COLO668 (cell line): ENCODE measurements at regions not wholly inside any gene's neighbourhood (a gene's known extent, or its start where the extent isn't known, plus 50 kb on each side); places are given as distances from the start of the nearest gene placed in this dataset.

ENCODE experiments used
- DNase-seq: peaks from one replicate; lab custom pipeline; 2025; ENCODE audit not compliant: unreplicated experiment; lab: John Stamatoyannopoulos, UW

DNA sequence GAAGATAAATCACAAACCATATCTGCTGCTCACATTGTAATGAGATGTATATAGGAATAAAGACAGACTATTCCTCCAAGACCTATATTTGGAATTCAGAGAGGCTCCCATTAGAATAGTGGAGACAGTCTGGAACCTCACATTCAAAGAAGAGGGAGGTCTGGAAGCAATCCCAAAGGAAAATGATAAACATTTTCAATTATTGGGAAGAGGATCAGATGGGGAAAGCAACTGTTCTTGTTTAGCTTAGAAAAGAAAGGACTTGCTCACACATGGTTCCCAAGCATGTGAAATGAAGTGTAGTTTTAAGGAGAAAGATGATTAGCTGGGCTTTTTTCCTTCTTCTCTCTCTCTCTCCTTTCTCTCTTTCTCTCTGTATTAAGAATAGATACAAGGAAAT is 193.0 kb upstream of the LMNTD1 start:
- no peak for DNase-seq

DNA sequence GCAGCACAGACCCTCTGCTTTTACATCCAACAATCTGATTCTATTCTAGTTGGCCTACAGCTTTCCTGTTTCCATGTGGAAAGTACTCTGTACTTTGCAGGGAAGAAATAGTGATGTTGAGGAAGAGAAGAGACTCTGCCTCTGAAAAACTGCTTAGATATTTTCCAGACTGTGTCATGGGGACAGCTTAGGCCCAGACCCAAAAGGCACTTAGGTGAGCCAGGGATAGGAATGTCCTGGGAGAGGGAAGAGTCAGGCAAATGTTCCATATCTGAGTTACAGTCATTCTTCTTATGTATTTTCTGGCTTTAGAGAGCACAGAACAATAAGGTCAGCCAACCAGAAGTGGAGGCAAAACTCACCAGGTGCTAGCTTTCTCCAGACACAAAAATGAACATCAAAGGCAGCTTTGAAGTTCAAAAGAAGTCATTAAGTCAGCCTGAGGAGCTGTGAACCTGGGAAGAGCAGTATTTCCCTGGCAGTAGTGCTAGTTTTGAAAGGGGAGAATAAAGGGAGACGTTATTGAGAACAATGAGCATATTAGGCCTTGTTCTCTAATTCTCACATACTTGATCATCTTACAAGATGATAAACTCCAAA is 199.7 kb upstream of the LMNTD1 start:
- DNase-seq = no peak

DNA sequence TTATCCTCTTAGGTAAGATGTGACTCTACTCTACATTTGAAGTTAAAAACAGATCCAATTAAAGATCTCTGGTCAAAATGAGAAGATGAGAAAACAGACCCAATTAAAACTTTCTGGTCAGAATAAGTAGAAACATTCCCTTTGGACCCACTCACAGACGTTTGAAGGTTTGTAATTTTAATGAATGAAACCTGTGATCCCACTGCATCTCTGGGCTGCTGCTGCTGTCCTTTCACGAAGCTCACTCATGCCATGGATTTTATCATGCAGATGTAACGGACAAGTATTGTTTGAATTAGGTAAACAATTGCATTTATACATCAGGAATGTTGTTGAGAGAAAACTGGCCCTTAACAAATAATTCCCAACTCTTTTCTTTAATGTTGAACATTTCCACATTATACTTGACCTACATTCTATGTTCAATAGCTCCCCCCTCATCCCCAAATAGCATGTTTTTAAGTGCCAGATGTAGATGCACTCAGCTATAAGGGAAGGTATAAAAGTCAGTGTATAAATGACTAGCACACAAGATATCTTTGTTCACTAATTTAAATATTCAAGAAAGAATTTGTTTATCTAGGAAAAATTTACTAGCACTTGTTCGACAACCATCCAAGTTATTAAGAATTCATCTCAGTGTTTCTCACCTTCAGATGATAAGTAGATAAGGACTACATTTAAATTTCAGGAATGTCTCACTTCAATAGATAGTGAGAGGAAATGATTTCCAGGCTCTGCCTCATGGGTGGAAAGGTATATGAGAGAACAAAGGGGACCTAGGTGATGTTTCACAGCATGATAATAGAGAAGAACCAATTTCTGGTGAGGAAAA is 202.3 kb upstream of the LMNTD1 start:
- no peak for DNase-seq

DNA sequence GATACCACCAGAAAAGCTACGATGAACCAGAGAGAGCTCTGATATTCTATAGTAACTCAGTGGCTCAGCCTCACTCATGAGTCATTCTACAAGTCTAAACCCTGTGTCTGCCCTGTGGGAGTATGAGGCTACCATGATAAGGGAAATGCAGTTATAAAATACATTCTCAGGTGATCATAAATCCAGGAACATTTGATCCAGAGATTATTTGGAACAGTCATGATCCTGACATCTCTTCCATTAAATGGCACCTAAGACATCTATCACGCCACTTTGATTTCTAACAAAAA is 202.6 kb upstream of the RASSF8 start:
- DNase-seq = no peak

DNA sequence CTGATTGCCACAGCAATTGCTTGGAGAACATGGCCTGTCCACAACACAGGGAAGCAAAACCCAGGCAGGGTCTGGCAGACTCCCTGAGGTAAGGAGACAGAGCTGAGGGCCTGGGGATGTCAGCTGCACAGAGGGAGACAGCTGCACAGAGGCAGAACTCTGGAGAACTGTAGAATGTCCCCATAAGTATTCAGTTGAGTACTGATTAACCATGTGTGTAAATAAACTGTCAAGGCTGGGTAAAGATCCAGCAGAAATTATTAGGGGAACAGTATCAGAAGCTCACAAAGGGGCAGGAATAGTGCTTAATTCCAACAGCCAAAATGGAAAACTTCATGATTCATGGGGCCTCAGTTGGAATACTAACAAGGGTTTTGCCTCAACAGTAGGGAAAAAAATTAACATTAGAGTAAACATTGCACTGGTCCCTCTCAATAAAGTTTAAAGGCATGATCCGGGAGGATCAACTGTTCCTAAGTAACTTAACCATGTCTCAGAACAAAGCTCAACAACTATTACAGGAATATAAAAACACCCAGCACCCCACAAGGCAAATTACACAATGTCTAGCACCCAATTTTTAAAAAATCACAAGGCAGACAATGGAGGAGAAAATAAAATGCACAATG is 201.3 kb upstream of the RASSF8 start:
- peak; percentile 7 for DNase-seq

DNA sequence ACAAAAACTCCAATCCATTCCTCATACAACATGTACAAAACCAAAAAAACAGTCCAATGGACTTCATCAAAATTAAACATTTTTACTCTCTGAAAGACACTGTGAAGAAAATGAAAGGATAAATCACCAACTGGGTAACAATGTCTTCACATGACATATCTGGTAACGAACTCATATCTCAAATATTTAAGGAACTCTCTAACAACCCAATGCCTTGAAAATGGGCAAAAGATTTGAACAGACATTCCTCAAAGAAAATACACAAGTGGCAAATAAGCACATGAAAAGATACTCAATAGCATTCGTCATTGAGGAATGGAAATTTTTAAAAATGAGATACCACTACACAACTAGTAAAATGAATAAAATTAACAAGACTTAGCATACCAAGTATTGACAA is 198.7 kb upstream of the RASSF8 start:
- no peak for DNase-seq

DNA sequence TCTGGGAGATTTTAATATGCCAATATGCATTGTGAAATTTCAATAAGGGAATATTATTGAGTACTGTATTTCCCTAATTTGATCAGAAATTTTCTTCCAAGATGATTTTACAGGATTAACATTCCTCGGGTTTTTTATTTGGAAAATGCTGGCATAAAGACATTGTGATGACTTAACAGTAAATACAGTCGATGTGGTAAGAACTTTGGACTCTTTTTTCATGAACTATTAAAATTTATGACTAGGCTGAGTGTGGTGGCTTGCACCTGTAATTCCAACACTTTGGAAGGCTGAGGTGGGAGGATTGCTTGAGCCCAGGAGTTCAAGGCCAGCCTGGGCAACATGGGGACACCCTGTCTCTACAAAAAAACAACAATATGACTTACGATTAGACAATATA is 197.1 kb upstream of the RASSF8 start:
- no peak for DNase-seq

DNA sequence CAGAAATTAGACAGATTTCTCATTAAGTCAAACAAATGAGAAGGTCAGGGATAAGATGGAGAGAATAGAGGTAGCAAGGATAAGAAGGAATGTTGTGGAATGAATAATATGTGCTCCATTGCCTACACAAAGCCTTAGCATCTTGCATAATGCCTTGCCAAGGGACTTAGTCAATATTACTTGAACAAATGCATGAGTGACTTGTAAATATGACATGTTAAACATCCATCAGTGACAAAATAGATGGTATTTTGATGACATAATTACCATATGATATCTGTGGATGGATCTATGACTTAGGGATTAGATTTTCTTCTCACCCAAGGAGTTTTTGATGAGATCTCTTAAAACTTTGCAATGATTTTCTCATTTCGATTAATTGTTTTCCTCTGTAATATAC is 194.1 kb upstream of the RASSF8 start:
- no peak for DNase-seq

DNA sequence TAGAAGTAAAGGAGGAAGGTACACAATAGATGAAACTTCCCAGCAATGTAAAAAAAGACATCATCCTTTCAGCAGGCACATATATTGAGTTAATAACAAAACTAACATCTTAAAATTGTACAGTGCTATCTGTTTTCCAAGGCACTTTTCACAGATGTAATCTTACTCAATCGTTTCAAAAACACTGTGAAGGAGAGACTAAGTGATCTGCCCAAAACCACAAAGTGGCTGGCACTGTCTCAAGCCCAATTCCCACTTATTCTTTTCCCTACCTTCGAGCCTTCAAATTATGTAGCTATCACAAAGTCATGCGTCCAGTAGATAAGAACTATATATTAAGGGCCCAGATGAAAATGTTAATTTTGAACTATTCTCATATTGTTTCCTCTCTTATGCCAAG is 193.6 kb upstream of the RASSF8 start:
- DNase-seq = no peak

DNA sequence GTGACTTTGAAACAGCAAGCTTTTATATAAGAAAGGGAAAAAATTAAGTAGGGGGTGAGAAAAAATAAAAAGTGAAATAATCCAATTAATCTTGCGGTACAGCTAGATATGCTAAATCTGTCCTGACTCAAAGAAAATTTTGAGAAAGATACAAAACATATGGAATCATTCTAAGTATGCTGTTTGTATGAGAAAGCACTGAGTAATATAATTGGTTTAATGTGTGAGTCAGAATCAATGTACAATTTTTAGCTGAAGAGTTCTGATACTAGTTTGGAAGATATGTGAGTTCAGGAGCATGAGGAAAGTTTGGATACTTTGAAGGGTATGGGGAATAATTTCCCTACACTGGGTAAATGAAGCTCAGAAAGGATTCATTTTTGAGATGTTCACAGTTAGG is 190.9 kb upstream of the RASSF8 start:
- no peak for DNase-seq

DNA sequence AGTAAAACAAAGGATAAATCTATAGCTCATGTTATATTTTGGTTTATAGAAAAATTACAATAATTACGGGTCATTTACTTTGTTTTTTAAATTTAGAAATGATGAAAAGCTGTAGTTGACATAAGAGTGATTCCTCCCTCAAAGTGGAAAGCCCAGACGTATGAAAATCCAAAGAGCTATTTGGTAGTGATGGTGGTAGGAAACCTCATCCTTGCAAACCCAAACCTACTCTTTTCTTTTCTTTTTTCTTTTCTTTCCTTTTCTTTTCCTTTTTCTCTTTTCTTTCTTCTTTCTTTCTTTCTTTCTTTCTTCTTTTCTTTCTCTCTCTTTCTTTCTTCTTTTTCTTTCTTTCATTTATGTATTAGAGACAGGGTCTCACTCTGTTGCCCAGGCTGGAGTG is 190.3 kb upstream of the RASSF8 start:
- no peak for DNase-seq

DNA sequence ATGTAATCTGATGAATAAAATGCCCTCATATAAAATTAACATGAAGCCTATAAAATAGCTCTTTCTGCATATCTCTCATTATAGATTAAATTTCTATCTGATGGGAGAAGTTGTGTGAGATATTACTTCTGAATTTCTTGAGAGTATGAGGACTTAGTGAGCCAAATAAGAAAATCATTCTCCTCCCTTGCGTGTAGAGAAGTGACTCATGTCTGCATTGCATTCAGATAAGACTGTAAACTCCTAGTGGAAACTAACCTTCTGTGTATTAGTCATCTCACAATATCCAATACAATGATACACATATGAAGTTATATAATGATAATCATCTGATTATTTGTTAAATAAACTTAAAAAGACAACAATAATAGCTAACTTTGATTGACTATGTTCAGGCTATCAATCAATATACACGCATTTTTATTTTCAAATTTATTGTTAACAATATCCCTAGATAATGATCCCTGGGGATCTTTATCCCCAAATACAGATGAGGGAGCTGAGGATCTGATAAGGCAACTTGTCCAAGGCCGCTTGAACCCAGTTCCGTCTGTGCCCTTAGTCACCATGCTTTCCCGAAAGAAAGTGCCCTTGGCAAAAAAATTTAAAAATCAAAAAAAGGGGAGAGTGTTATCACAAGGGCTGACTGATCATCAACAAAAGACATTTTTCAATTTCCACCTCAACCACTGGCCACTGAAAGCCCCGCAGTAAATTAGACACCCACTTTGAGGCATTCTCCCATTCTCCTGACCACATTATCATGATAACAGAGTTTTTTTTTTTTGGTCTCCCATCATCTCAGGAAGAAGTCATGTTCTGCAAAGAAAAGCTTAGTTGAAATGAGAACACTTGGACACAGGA is 189.2 kb upstream of the RASSF8 start:
- DNase-seq = no peak

DNA sequence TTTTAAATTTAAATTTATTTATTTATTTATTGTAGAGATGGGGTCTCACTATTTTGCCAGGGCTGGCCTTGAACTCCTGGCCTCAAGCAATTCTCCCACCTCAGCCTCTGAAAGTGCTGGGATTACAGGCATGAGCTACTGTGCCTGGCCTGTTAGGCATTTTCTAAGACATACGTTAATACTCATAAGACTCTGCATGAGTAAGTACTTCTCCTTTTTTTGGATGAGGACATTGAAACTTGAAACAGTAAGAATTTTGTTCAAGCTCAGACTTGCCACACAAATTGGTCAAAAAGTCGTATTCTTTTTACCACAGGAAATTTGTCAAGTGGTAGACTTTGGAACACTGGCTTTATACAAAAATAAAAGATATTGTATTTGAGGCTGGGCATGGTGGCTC is 187.4 kb upstream of the RASSF8 start:
- DNase-seq = no peak

DNA sequence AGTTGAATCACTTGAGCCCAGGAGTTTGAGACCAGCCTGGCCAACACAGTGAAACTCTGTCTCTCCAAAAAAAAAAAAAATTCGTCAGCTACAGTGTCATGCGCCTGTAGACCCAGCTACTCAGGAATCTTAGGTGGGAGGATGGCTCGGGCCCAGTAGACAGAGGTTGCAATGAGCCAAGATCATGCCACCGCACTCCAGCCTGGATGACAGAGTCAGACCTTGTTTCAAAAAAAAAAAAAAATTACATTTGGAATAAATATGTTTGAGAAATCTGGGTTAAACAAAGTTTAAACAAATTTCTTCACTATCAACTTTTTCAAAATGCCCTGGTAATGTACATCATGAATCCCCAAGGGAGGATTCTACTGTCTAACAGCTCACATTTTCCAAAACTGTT is 187.0 kb upstream of the RASSF8 start:
- DNase-seq = no peak

DNA sequence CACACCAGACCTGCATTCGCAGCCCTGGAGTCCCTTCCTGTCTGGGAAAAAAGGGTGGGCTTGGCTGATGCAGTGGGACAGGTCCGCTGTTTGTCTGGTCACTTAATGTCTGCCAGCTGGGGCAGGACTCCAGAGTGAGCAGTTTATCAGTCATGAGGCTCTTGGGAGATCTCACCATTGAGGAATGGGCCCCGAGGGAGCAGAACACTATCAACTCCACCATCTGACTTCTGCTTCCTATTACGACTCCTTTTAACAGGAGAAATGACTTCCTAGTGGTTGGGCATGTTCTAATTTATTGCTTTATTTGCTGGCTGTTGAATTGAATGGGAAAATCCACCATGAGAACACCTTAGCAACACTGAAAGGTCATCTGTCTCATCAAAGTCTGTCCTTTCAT is 182.5 kb upstream of the RASSF8 start:
- no peak for DNase-seq

DNA sequence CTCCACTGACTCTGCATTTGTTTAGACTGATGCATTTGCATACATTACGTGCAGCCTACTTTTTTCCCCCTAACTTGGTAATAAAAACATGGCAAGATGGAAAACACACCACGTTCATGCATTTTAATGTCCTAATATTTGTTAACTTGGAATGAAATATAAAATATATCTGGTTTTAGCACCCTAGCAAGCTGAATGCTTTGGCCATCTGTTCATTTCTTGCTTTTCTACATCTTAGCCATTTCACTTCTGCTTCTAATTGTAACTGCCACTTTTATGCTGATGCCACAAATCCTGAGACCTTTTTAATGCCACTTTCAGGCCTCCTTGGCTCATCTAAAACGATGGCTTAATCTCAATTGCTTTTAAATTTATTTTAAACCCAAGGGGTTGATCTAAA is 177.7 kb upstream of the RASSF8 start:
- no peak for DNase-seq

DNA sequence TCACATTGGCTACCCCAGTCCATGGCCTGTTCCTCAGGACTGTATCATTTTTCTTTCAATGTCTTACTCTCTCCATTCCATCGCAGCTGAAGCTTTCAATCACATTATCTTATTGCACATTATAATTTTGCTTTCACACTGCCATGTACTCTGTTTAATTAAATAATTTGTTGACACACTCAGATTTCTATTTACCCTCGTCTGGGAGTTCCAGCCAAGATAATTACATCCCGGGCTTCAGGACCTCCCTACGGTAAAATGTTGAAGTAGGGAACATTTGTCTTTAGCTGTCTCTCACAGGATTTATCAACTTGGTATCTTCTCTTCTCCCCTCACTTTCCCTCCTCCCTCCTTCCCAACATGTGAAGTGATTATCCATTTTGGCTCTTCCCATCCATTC is 177.2 kb upstream of the RASSF8 start:
- no peak for DNase-seq

DNA sequence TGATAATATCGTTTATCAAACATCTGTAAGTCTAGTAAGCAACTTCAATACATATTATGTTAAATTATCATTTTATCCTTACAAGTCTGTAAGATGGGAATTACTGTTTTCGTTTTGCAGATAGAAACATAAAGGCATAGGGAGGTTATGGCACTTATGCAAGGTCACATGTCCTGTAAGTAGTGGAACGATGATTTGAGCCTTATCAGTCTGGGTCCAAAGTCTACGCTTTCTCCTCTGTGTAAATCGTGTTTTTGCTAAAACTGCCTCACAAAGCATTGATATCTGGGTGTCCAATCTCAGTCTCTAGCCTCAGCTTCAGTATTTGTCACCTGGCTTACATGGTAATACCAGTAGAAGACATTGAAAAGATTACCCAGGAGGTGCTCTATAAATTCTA is 174.9 kb upstream of the RASSF8 start:
- DNase-seq = no peak

DNA sequence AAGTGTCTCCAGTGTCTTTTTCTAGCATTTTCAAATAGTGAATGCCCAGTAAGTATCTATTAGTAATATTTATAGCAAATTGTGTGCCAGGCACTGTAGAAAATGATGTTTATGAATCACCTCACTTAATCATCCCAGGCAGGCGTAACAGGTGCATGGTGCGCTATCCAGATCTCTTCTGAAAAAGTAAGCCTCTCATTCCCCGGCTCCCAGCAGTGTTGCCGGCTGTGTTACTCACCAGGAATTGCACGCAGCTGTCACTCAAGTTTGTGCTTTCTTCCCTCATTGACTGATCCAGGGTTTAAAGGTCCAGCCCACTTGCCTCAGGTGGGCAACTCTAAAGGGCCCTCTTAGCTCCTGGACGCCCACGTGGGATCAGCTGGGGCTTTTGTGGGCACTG is 173.8 kb upstream of the RASSF8 start:
- DNase-seq = no peak

DNA sequence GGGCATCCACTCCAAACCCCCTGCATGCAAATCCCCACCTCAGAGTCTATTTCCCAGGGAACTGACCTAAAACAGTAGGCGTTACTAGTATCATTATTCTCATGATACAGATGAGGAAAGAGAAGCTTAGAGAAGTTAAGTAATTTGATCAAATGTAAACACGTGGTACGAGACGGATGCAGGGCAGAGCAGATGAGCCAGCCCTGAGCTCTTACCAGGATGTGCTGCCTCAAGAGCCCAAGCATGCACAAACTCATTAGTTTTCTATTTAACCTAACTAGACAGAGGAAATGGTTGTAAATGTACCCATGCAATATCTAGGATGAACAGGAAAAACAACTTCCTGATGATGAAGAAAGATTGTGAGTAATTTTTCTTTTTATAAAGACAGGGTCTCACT is 173.3 kb upstream of the RASSF8 start:
- no peak for DNase-seq

DNA sequence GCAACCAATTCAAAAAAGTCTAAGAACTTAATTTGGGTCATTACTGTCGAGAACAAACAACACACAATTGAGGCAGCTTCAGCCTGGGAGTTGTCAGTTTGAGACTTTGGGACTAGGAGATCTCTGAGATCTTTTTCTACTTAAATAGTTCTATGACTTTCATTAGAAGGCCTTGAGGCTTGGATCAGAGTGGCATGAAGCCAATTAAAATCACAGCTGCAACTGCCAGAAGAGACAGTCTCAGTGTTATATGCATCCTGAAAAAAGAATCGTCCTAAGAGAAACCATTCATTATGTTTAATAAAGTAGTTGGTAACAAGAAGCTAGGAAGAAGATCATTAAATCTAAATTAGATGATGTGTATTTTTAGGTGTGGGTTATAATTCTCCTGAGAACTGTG is 170.8 kb upstream of the RASSF8 start:
- DNase-seq = no peak
